HG02981 (cell line): ENCODE measurements at regions not wholly inside any gene's neighbourhood (a gene's known extent, or its start where the extent isn't known, plus 50 kb on each side); places are given as distances from the start of the nearest gene placed in this dataset.
"Not testable (repeated sequence)": the region's sequence is repeated elsewhere in the genome, so short reads cannot be mapped to it uniquely, and the experiment has no call there.

ENCODE experiments used
- ATAC-seq: cut with Tn5 transposase; IDR thresholded peaks from one replicate; pipeline ENCODE4 v1.9.1; 2021; ENCODE audit warnings: mild to moderate bottlenecking, moderate library complexity; ENCODE audit not compliant: unreplicated experiment

GRCh38 chr1:196091397-196092135, 516.7 kb downstream of the KCNT2 start:
- no peak for ATAC-seq

- no peak for ATAC-seq
These were observed 518.0 kb downstream of the KCNT2 start for GRCh38 chr1:196090226-196090625.

GRCh38 chr1:196088541-196088940, 519.7 kb downstream of the KCNT2 start:
- ATAC-seq: no peak

GRCh38 chr1:196078691-196079090, 529.5 kb downstream of the KCNT2 start:
- no peak for ATAC-seq

- no peak for ATAC-seq
These were observed 532.6 kb downstream of the KCNT2 start for GRCh38 chr1:196075621-196076020.

GRCh38 chr1:196074182-196074581, 534.1 kb downstream of the KCNT2 start:
- ATAC-seq: no peak

- no peak for ATAC-seq
These were observed 536.8 kb downstream of the KCNT2 start for GRCh38 chr1:196071447-196071846.

- ATAC-seq: no peak
These were observed 537.3 kb downstream of the KCNT2 start for GRCh38 chr1:196070940-196071339.

- ATAC-seq: no peak
These were observed 544.3 kb downstream of the KCNT2 start for GRCh38 chr1:196063952-196064351.

GRCh38 chr1:196063294-196063693, 544.9 kb downstream of the KCNT2 start:
- ATAC-seq: no peak

GRCh38 chr1:196060539-196060938, 547.7 kb downstream of the KCNT2 start:
- no peak for ATAC-seq

- no peak for ATAC-seq
These were observed 549.0 kb downstream of the KCNT2 start for GRCh38 chr1:196059210-196059609.

GRCh38 chr1:196056966-196057365, 551.3 kb downstream of the KCNT2 start:
- no peak for ATAC-seq

GRCh38 chr1:196049407-196049806, 558.8 kb downstream of the KCNT2 start:
- no peak for ATAC-seq

GRCh38 chr1:196043268-196043667, 565.0 kb downstream of the KCNT2 start:
- no peak for ATAC-seq

GRCh38 chr1:196034080-196034706, 574.0 kb downstream of the KCNT2 start:
- no peak for ATAC-seq

- ATAC-seq: not testable (repeated sequence)
These were observed 576.9 kb downstream of the KCNT2 start for GRCh38 chr1:196031387-196031786.

GRCh38 chr1:196030455-196030854, 577.8 kb downstream of the KCNT2 start:
- ATAC-seq: no peak

GRCh38 chr1:196029410-196029809, 578.8 kb downstream of the KCNT2 start:
- no peak for ATAC-seq

GRCh38 chr1:196027127-196027526, 581.1 kb downstream of the KCNT2 start:
- no peak for ATAC-seq

GRCh38 chr1:196021174-196021573, 587.1 kb downstream of the KCNT2 start:
- not testable (repeated sequence) for ATAC-seq

- ATAC-seq: no peak
These were observed 598.9 kb downstream of the KCNT2 start for GRCh38 chr1:196009362-196009761.

- no peak for ATAC-seq
These were observed 600.5 kb downstream of the KCNT2 start for GRCh38 chr1:196007763-196008162.
